GM12874 (cell line): ENCODE measurements at regions not wholly inside any gene's neighbourhood (a gene's known extent, or its start where the extent isn't known, plus 50 kb on each side); places are given as distances from the start of the nearest gene placed in this dataset.
A peak's percentile ranks its signal among the peaks of the same experiment; 100 is the strongest.

ENCODE experiments used
- TF ChIP-seq, protein P1 (sequence below): IDR thresholded peaks from 2 replicates; pipeline ENCODE4 v1.5.1; 2011; ENCODE audit warnings: low read depth, mild to moderate bottlenecking, control low read depth, low read length, moderate library complexity; ENCODE audit not compliant: insufficient read depth

DNA sequence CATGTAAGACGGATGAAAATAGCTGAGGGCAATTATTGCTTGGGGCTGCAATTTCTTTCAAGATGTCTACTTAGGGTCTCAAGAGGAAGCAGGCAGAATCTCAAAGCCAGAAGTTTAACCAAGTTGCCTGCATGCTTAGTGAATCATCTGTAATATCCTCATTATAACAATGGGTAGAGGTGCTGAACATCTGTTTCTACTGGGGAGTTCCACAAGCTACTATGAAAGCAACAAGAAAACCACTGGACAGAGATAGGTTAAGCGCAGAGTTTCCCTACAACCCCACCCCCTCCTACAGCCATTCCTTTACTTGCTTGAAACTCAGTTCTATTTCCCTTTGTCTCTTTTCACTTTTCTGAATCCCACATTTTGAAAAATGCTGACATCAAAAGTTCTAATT, 759.4 kb upstream of the GBE1 start:
- TF ChIP-seq, protein P1, sequence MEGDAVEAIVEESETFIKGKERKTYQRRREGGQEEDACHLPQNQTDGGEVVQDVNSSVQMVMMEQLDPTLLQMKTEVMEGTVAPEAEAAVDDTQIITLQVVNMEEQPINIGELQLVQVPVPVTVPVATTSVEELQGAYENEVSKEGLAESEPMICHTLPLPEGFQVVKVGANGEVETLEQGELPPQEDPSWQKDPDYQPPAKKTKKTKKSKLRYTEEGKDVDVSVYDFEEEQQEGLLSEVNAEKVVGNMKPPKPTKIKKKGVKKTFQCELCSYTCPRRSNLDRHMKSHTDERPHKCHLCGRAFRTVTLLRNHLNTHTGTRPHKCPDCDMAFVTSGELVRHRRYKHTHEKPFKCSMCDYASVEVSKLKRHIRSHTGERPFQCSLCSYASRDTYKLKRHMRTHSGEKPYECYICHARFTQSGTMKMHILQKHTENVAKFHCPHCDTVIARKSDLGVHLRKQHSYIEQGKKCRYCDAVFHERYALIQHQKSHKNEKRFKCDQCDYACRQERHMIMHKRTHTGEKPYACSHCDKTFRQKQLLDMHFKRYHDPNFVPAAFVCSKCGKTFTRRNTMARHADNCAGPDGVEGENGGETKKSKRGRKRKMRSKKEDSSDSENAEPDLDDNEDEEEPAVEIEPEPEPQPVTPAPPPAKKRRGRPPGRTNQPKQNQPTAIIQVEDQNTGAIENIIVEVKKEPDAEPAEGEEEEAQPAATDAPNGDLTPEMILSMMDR, result no peak

DNA sequence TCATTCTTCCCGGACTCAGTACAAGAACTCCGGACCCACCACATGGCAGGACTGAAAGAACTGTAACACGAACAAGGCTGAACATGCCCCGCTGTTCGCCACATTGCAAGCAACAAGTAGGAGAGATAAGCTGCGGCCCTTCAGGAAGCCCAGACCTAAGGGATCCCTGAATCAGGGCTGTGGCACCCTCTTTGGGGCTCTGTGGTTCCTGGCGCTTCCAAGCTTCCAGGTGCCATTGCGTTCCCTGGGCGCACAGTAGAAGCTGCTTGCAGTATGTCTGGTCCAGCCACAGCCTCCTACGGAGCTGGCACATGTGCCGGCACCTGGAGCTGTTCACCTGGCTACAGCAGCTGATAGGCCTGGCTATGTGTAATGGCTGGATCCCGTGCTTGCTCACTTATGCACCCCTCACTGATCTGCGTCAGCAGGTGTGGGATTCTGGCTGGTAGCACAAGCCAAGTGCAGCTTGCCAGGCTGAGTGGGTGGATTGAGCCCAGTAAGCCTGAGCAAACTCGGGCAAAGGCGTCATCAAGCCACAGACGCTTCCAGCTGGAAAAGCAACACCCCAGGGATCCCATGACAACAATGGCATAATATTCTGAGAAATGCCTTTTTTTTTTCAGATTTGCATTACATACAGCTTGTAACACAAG, 748.6 kb upstream of the GBE1 start:
- TF ChIP-seq, protein P1, result no peak

DNA sequence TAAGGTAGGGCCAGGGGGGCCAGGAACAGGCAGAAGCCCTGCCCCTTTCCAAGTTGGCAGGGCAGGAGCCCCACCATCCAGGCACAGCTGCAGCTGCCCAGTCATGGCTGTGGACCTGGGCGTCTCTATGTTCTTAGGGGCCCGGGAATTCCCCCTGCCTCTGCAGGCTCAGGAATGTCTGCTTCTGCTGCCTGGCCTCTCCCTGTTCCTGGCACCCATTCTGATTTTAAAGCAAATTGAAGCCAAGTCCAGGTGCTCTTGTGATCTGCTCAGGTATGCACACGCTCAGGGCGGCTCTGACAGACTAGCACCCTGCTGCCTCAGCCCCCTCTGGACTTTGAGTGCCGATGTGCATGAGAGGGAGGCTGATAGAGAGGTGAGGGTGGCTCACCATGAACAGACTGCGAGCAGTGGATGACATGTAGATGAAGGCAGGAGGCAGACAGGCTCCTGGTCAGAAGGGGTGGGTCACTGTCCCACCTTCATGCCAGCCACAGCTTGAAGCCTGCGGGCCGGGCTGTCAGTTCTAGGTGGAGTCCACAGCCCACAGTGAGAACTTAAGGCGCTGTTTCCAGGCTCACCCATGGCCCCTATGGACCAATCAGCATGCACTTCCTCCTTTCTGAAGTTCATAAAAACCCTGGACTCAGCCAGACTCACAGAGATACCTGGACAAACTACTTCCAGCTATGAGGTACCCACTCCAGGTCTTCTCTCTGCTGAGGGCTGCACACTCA, 747.8 kb upstream of the GBE1 start:
- TF ChIP-seq, protein P1, result no peak

DNA sequence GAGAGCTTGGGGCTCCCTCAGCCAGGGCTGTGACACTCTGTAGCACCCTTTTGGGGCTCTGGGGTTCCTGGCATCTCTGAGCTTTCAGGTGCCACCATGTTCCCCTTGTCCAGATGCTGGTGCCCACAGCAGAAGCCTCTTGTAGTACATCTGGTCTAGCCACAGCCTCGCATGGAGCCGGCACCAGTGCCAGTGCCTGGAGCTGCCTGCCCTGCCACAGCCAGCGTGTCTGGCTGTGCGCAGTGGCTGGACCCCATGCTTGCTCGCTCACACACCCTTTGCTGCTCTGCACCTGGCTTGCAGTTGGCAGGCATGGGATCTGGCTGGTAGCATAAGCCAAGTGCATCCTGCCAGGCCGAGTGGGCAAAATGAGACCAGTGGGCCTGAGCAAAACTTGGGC, 744.8 kb upstream of the GBE1 start:
- TF ChIP-seq, protein P1, result no peak

DNA sequence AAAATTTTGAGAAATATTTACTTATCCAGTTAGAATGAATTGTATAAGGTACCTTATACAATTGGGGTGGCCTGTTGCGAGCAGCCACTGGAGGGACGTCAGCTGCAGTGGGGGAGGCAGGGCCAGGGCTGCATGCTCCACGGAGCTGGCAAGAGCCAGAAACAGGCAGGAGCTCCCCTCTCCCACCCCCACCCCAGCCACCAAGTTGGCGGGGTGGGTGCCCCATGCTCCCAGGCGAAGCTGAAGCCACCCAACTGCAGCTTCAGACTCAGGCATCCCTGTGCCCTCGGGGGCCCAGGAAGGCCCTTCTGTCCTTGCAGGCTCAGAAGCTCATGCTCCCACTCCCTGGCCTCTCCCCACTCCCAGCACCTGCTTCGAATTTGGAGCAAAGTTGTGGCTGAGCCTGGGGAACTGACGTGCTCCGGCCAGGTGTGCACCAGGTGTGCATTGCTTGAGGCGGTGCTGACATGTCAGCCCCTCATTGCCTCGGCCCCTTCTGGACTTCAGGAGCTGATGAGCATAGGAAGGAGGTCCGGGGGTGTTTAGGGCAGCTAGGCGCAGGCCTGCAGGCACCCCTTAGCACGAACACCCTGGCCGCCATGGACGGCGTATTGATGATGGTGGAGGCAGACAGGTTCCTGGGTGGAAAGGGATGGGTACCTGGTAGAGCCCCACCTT, 743.8 kb upstream of the GBE1 start:
- TF ChIP-seq, protein P1, result no peak

DNA sequence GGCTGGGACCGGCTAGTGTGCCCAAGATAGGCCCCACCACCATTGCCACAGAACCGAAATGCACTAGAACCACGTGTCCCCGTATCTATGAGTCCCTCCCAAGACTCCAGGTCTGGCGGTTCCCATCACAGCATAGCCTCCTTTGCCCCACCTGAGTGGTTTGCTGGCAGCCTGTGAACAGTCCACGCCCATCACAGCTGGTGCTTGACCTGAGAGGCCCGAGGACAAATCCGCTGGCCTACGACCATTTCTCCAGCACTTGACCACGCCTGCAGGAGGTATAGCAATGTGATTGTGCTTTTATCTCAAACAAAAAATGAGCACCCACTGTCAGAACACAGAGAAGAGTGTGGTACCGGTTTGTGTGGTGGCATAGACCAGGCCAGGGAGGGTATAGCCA, 736.7 kb upstream of the GBE1 start:
- TF ChIP-seq, protein P1, result no peak

DNA sequence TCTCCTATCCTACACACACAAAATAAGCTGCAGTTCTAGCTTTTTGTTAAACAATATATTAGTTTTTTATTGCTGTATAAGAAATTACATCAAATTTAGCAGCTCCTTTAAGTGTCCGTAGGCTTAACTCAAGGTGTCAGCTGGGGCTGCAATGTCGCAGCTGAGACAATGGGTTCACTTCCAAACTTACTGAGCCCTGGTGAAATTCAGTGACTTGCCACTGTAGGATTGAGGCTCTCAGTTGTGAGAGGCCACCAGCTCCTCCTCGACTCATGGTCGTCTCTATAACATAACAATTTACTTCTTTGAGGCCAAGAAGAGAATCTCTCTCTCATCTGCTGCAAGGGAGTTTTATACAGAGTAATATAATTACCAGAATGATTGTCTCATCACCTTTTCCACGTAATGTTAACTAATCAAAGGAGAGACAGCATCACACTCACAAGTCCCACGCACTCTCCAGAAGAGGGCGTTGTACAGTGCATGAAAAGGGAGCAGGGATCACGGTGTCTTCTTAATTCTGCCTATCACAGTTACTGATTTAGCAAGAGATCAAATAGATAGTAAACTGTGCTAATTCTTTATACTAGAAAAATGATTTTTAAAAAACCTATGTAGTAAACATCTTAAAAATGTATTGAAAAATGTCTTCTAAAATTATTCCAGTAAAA, 735.6 kb upstream of the GBE1 start:
- TF ChIP-seq, protein P1, result peak; percentile 36; the same call in 1 of the 2 replicates
